Breast epithelium (tissue), 3 donors: ENCODE measurements at regions not wholly inside any gene's neighbourhood (a gene's known extent, or its start where the extent isn't known, plus 50 kb on each side); places are given as distances from the start of the nearest gene placed in this dataset.

Experiments
- POLR2A ChIP-seq: fragments of 450-650 bp; IDR thresholded peaks from one replicate; pipeline ENCODE4 v1.6.1; 2016; ENCODE audit warnings: antibody characterized with exemption, mild to moderate bottlenecking, moderate library complexity
- POLR2AphosphoS5 ChIP-seq, 3 donors: sonication (generic); formaldehyde crosslinking; IDR thresholded peaks; one replicate each; pipeline ENCODE4 v1.6.1; 2017; ENCODE audit warnings: antibody characterized with exemption in 3 of 3
- TF ChIP-seq, protein P1 (sequence below), 3 donors: fragments of 450-650 bp; IDR thresholded peaks; one replicate each; pipeline ENCODE4 v1.5.1; 2016 to 2017; ENCODE audit warnings: antibody characterized with exemption in 3 of 3, mild to moderate bottlenecking in 3 of 3, moderate library complexity in 3 of 3

DNA sequence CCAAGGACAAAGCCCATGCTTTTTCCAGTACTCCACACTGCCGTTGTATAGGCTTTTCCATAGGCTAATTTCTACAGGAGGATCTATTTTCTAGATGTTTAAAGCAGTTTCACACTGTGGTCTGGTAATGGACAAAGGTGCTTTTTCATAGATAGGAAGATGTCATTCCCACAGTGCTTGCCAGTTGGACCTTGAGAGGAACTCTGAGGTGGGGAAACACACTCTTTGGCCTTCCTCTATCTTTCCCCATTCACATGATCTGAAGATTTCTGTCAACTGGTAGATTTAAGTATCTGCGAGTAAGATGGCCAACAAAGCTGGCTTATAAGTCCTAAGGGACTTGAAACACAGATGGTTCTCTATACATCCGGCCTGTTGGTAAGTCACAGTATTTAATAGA is 477.3 kb downstream of the UTRN start:
- TF ChIP-seq, protein P1, sequence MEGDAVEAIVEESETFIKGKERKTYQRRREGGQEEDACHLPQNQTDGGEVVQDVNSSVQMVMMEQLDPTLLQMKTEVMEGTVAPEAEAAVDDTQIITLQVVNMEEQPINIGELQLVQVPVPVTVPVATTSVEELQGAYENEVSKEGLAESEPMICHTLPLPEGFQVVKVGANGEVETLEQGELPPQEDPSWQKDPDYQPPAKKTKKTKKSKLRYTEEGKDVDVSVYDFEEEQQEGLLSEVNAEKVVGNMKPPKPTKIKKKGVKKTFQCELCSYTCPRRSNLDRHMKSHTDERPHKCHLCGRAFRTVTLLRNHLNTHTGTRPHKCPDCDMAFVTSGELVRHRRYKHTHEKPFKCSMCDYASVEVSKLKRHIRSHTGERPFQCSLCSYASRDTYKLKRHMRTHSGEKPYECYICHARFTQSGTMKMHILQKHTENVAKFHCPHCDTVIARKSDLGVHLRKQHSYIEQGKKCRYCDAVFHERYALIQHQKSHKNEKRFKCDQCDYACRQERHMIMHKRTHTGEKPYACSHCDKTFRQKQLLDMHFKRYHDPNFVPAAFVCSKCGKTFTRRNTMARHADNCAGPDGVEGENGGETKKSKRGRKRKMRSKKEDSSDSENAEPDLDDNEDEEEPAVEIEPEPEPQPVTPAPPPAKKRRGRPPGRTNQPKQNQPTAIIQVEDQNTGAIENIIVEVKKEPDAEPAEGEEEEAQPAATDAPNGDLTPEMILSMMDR (IDR thresholded peaks at IDR 0.05), result no peak
- no peak for TF ChIP-seq POLR2A
- no peak for TF ChIP-seq POLR2AphosphoS5 (IDR thresholded peaks at IDR 0.05)
